GM18870 (cell line): ENCODE measurements at regions not wholly inside any gene's neighbourhood (a gene's known extent, or its start where the extent isn't known, plus 50 kb on each side); places are given as distances from the start of the nearest gene placed in this dataset.

Source experiments
- ATAC-seq: cut with Tn5 transposase; IDR thresholded peaks from one replicate; pipeline ENCODE4 v1.9.1; 2021; ENCODE audit warnings: moderate library complexity; ENCODE audit not compliant: unreplicated experiment

DNA sequence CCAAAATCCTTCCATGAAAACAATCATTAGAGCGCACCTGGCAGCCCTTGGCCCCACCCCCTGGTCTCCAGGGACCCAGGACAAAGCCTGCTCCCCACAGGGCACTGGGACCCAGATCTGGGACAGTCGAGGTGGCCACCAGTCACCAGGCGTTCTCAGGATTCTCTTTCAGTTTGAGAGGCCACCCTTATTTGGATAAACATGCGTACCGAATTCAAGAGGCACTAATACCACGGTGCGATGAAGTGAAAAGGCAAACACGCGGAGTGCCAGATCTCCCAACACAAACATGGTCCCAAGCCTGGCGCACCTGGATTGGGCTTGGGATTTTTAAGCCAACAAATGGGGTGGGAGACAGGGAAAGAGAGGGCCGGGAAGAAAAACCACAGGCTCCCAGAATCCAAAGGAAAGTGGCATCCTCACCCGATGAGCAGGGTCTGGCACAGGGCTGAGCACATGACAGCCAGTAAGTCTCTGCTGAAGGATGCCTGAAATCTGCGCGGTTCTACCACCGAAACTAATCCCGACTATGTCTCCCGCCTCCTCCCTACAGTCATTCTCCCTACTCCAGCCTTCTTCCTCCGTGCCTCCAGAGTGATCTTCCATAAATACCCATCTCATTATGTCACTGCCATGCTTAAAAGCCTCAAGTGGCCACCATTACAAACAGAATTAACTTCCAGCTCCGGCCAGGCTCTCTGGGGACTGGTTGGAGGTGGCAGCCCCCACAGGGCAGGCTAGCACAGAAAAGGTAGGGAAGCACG lies 60.9 kb upstream of the KLHL29 start:
- no peak for ATAC-seq

DNA sequence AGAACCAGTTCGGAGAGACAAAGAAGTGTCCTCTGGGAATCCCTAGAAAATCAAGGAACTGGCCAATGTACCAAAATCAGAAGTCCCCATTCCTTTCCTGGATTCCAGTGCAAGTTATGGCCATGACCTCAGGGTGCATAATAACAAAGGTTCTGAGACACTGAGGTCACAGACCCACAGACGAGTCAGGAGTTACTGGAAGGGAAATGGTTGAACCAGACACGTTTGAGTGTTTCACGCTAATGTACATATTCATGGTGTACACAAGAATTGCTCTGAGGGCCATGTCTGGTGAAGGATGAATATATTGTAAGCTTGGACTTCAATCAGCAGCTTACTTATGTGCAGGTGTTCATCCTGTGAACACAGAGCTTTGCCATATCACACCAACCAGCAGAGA lies 58.6 kb upstream of the KLHL29 start:
- no peak for ATAC-seq

DNA sequence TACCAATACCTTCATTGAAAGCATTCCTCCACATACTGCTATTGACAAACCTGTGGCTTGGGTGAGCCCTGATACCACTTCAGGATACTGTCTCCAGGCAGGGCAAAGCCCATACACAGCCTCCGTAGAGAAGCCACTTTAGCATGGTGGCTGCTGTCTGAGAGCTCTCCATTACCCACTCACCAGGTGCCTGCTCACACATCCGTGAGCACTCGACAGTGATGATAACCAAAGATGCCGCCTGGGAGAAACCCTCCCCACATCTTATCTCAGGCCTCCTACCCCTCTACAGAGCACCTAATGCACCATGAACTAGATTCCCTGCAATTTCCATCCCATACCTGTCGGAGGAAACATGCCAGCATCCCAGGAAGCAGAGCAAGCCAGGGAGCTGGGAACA lies 57.6 kb upstream of the KLHL29 start:
- ATAC-seq: no peak

DNA sequence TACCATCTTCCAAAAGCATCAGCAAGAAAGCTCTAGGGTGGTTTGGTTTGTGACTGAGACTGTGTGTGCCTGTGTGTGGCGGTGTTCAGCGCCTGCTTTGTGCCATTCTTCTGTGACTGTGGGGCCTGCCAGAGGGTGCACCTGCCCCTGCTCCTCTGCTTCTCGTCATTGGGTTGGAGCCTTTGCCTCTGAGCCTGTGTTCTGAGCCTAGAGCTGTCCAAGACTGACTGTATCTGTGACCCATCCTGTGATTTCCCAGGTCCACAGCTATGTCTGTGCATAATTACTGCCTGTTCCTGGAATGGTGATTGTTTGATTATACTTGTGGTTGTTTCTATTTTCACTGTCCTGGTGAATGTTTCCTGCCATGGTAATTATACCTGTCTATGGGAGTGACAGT lies 57.1 kb upstream of the KLHL29 start:
- no peak for ATAC-seq

GRCh38 chr2:23330214-23330613 lies 54.8 kb upstream of the KLHL29 start:
- ATAC-seq: no peak
